Stimulated activated CD4-positive, alpha-beta T cell treated with anti-CD3 and anti-CD28 coated beads, Interleukin-1b, Interleukin-23, amount 100 ng/mL, for 1 hour (primary cell): ENCODE measurements at regions not wholly inside any gene's neighbourhood (a gene's known extent, or its start where the extent isn't known, plus 50 kb on each side); places are given as distances from the start of the nearest gene placed in this dataset.
A peak's percentile ranks its signal among the peaks of the same experiment; 100 is the strongest.
"Not testable (repeated sequence)": the region's sequence is repeated elsewhere in the genome, so short reads cannot be mapped to it uniquely, and the experiment has no call there.

ENCODE experiments used
- DNase-seq, 2 donors: peaks; one replicate each; pipeline ENCODE4 v3.0.0-alpha.2; 2020; ENCODE audit warnings: low read depth in 2 of 2

DNA sequence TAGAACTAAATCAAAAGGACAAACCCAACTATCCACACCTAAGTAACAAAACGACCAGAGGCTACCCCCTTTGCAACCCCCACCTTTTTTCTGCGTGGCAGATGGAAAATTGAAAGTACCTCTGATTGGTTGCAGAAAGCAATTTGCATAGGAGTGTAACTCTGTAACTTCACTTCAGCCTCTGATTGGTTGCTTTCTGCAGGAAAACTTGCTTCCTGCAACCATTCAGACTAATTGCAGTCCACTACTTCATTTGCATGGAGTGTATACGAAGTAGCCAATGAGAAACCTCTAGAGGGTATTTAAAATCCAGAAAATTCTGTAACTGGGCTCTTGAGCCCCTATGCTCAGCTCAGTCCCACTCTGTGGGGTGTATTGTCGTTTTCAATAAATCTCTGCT is 129.1 kb upstream of the OLIG3 start:
- DNase-seq, result no peak

DNA sequence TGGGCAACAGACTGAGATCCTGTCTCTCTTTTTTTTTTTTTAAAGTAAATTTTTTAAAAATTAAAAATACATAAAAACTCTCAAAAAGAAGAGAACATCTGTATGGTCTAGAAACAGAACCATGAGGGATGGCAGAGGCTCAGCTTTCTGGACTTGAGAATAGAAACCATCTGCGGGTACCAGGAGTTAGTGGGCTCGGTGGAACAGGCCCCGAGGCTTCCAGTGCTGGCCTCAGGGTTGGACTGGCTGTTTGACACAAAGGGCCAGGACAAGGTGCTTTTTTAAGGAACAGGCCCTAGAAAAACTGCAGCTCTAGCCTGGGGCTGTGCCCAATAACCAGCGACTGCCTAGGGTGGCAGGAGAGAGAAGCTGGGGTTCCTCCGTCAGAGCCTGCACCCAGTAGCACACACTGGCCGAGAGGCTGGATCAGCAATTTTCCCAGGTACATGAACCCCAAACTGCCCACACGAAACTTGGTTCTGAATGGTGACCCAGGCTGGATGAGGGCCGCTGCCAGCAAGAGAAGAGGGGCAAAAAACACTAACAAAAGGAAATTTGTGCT is 131.0 kb upstream of the OLIG3 start:
- DNase-seq, result no peak

DNA sequence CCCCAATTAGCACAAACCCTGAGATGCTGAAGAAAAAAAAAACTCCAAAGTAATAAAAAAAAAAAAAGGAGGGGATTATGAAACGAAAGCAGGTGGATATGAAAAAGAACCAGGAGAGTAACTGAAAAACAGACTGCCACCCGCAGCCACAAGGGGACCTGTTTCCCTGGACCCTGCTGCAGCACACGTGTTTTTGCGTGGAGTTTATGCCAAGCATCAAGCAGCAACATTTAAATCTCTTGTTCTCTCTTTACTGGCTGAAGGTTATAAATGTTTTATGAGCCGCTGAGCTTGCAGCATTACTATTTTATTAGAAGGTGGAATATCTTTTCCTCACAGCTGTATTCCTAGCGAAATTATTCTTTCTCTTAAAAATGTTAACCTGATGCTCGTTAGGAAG is 131.6 kb upstream of the OLIG3 start:
- no peak for DNase-seq

DNA sequence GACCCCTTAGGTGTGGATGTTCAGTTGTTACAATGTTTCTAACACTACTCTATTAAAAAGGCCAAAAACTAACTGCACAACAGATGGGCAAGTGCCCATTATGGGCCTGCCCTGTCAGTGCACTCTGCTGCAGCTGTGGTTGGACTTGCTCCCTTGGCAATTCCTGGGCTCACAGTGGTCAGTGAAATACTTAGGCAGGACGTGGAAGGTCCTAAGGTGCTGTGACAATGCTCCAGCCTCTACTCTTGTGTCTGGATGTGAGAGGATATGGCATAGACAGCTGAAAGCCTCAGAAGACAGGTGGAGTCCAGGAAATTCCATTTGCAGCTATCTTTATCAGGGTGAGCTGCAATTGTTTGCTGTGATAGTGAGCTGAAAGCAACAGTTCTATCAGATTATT is 136.5 kb upstream of the OLIG3 start:
- DNase-seq, result no peak

DNA sequence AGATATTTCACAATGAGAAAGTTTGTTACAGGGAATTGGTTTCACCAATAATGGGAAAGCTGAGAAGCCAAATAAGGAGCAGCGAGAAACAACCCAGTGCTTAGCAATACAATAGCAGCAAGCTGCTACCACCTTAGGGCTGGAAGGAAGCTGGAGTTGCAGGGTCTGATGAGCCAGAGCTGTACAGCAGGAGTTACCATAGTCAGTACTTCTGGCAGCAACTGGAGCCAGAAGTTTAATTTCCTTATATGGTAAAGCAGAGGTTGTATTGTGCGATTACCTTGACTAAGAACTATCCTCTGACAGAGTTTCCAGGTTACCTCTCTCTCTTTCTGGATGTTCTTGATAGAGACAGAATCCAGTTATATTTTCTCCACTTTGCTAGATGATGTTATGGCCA is 137.1 kb upstream of the OLIG3 start:
- no peak for DNase-seq

DNA sequence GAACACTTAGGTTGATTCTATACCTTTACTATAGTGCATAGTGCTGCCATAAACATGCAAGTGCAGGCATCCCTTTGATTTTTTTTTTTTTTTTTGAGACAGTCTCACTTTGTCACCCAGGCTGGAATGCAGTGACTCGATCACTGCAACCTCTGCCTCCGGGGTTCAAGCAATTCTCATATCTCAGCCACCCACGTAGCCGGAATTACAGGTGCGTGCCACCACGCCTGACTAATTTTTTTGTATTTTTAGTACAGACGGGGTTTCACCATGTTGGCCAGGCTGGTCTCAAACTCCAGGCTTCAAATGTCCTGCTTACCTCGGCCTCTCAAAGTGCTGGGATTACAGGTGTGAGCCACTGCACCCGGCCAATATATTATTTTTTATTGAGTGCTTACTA is 140.0 kb upstream of the OLIG3 start:
- DNase-seq, result not testable (repeated sequence)

DNA sequence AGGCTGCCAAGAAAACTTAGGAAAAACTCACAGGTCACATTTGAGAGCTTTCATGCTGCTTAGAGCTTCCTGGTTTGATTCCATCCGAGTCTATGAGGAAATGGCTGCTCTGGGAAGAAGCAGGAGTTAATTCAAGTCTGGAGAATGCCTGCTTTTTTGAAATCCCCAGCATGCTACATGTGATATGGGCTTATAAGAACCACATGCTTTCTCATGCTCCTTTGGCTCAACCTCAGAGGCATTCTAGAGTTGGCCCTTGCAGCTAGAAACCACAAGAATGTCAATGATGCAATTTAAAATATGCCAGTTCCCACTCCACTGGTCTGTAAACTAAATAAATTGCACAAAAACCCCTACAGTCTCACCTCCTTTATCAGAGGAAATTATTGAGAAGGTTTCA is 142.9 kb upstream of the OLIG3 start:
- DNase-seq, result no peak

DNA sequence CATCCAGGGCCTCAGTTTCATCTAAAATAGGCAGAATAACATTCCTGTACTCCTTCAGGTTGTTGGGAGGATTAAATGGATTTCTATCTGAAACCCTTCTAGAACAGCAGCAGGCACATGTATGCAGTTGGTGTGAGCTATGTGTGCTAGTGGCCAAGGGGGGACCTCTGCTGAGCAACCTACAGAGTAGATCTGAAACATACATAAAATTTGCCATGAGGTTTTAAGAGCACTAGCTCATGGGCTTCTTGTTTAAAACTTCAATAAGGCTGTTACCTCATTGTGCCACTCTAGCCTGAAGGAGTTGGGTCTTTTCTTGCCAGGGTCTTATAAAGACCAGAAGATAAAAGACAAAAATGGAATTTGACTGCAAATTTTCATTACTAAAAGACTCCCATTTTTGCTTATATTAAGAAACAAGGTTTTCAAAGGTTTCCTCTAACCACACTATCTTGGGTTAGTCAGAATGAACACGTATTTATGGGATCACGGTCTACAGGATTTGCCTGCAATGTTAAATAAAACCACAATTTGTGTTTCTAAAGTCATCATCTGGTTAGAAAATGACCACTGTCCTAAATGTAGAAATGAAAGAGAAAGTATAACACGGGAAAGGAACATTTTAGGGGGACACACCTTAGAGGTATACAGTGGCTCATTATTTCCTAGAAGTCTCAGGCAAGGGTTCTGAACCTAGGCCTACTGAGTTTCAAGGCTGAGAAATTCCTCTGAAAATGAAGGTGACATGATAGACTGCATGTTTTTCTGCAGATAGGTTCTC is 144.9 kb upstream of the OLIG3 start:
- DNase-seq, result no peak

DNA sequence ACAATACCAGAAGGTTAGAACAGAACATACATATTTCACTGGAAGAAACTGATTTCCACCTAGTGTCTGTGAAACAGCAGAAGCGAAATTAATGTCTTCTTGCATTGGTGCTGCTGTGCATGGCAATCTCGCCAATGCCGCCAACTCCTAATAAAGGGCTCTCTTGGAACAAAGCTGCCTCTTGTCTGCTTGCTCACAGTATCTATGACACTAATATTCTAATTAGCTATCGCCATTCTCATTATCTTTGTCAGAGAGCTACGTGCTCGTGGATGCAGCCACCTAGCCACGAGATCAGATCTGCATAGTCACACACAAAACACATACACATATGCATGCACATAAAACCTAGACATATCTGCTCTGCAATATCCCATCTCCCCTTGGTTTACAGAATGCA is 145.9 kb upstream of the OLIG3 start:
- no peak for DNase-seq

DNA sequence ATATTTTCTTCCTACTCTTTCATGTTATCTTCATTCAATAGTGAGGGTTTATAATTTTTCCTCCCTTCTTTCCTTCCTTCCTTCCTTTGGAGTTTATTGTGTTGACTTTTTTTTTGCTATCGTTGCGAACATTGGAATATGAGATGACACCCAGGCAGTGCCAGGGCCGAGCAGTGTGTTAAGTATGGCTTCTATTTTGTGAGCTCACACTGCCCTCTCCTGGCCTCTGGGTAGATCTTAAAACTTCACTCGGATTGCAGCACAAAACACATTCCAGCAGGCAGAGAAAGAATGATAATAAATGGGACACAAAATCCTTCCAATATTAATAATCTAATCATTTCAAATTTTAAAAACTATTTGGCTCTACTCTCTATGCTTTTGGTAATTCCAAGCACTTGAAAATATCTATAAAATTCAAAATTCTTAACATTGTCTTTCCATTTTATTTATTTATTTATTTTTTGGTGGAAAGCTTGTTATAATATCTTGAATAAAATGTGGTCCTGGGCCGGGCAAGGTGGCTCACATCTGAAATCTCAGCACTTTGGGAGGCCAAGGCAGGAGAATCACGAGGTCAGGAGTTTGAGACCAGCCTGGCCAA is 147.4 kb upstream of the OLIG3 start:
- DNase-seq, result peak; percentile 11 to 29

DNA sequence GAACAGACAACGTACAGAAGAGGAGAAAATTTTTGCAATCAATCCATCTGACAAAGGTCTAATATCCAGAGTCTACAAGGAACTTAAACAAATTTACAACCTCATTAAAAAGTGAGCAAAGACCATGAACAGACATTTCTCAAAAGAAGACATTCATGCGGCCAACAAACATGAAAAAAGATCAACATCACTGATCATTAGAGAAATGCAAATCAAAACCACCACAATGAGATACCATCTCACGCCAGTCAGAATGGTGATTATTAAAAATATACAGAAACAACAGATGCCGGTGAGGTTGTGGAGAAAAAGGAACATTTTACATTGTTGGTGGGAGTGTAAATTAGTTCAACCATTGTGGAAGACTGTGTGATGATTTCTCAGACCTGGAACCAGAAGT is 149.0 kb upstream of the OLIG3 start:
- not testable (repeated sequence) for DNase-seq

DNA sequence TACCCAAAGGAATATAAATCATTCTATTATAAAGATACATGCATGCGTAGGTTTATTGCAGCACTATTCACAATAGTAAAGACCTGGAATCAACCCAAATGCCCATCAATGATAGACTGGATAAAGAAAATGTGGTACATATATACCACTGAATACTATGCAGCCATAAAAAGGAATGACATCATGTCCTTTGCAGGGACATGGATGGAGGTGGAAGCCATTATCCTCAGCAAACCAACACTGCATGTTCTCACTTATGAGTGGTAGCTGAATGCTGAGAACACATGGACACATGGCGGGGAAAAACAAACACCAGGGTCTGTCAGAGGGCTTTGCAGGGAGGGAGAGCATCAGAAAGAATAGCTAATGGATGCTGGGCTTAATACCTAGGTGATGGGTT is 149.4 kb upstream of the OLIG3 start:
- not testable (repeated sequence) for DNase-seq

DNA sequence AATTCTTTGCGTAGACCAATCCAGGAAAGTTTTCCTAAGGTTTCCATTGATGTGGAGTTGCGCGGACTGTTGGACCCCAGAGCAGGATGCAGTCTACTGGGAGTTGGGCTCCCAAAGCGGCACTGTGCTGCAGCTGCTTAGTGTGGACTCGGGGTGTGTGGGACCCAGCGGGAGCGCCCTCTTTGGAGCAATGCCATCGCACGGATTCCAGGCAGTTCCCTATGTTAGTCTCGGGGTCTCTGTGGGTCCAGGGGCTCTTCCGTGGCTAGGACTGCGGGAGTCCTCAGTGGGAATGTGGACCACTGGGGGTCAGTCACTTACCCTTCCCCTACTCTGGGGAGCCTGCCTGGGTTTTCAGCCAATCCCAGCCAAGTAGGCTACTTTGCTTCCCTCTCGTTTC is 151.7 kb upstream of the OLIG3 start:
- no peak for DNase-seq

DNA sequence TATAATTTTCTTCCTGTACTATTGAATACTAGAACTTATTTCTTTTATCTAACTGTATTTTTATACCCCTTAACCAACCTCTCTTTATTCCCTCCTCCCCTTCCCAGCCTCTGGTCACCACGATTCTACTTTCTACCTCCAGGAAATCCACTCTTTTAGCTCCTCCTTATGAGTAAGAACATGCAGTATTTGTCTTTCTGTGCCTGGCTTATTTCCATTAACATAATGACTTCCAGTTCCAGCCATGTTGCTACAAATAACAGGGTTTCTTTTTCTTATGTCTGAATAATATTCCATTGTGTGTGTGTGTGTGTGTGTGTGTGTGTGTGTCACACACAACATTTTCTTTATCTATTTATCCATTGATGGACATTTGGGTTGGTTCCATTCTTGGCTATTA is 152.3 kb upstream of the OLIG3 start:
- no peak for DNase-seq

DNA sequence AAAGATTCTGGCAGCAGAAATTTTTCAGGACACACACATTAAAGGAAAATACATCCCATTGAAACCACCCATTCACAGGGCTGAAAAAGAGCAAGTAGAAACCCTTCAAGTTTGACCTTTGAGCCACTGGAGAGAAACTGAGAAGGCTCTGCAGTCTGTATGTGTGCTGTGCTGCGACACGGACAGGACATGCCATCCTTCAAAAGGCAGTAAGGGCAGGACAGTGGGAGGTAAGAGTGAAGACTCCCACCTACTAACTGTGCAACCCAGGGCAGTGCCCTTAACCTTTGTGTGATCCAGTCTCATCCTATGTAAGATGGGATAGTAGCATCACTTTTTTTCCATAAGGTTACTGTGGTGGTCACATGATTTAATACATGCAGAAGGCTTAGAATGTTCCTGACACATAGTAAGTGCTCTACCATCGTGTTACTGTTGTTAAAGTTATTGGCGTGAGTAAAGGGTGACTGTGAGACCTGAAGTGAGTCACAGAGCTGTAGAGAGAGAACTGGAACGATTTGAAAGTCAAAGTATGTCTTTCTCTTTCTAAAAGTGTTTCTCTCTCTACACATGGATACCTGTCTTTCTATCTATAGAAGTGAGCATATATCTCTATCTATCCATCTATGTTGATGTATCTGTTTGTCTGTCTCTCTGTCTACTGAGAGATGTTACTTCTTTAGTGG is 153.7 kb upstream of the OLIG3 start:
- no peak for DNase-seq

DNA sequence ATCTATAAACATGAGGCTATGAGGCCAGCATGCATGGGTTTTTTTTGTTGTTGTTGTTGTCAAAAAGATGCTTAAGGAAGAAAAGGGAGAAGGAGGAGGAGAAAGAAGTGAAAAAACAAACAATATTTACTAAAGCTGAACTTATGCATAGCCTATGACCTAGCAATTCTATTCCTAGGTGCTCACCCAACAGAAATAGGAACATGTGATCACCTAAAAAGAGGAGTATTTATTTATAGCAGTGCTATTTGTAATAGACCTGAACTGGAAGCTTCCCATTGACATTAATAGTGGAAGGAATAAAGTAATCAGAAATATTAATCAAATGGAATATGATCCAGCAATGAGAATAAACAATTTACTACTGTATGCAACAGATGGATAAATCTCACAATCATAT is 156.5 kb upstream of the OLIG3 start:
- no peak for DNase-seq

DNA sequence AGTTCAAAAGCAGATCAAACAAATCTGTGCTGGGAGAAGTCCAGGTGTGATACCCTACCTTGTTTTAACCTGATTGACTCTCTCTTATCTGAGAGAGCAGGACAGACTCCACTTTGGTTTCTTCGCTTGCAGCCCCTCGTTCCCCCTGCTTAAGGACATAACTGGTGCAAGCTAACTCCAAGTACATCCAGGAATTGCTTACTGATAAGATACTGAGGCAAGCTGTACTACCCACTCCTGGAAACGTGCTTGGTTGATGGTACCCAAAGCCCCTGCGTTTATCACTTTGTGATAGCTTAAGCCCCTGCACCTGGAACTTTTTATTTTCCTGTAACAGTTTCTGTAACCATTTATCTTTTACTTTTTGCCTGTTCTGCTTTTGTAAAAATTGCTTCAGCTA is 157.0 kb upstream of the OLIG3 start:
- no peak for DNase-seq

DNA sequence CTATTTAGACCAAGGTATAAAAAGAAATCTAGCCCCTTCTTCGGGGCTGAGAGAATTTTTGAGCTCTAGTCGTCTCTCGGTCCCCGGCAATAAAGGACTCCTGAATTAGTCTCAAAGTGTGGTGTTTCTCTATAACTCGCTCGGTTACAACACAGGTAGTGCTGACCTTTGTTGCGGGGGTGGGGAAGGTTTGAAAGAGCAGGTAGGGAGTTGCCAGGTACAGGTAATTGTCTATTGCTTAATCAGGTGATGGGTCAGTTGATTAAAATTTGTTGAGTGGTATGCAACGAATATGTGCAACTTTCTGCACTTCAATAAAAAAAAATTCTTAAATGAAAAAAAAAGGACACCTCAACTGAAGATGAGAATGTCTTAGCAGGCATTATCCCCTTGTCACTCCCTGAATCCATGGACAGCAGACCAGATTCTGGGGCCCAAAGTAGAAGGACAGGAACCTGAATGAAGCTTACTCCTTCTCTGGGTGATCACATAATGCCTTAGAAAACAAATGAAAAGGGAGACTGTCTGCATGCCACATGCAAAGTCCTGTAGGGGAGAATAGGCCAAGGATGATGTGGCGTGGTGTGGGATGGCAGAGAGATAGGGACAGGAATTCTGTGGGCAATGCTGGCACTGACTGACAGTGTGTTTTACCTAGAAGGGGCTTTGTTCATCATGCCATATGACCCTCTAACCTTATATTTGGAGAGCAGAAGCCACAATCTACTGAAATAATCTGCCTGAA is 157.6 kb upstream of the OLIG3 start:
- DNase-seq, result no peak

DNA sequence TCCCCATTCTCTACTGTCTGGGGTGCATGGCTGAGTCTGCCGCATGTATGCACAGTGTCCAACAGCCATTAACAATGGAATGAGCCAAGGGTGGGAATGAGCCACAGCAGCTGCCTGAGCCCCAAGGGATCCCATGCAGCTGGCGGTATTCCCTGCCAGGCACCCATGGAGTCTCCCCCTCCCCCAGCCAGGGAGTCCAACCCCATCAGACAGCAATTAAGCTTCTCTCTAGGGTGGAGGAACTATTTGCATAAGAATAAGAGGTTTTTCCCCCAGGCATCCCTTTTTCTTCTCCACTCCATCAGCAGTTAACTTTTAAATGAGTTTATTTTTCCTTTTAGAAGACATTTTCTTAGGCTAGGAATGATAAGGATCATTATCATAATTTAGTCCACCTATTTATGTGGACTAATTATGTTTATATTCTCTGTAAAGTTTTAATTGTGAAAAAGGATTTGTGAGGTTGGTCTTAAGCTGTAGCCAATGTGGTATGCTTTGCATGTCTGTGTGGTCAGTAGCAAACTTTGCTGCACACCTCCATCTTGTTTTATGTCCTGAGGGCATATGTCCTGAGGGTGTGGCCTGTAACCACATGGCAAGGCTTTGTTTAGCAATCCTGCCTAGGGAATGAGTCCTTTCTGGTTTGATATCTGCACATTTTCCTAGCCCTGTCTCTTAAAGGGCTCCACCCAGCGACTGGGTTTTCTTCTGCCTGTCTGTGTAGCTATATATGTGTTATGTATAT is 158.9 kb upstream of the OLIG3 start:
- DNase-seq, result no peak

DNA sequence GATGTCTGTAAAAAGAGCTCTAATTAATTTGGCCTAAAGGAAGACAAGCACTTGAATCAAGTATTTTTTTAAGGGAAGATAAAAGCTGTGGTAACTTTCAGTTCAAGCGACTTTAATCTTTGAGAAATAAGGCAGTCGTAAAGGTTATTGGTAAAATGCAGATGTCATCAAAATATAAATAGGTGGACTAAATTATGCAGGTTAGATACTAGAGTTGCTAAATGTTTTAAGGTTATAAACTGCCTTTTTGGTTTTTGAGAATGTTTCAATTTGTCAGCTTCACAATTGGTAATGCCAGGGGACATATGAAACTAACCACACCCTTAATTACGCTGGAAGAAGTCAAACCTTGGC is 159.5 kb upstream of the OLIG3 start:
- DNase-seq, result no peak

DNA sequence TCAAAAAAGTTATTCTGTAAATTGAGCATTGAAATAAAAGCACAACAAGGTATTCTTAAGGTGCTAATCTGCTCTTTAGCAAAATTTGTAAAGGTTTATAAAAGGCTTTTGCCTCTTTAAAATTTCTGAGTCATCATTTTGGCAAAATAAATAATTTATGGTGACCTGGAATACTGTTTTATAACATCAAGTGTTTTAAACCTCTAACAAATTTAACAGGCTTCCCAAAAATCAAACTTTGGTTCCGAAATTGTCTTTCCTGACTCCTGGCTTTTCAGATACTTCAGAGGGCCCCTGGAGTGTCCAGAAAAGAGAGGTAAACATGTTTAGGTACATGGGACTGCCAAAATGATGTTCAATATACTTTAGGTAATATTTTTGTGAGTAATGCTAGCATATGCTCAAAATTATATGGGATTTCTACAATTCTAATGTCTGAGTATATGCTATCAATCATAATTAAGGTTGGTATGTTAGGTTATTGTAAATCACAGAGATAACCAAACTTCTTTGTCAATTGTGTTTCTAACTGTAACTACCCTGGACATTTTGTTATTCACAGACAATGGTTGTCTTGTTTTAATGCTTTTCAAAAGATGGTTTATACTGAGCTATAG is 160.3 kb upstream of the OLIG3 start:
- DNase-seq, result no peak
